ENCODE measurements at regions not wholly inside any gene's neighbourhood (a gene's known extent, or its start where the extent isn't known, plus 50 kb on each side); places are given as distances from the start of the nearest gene placed in this dataset.

DNA sequence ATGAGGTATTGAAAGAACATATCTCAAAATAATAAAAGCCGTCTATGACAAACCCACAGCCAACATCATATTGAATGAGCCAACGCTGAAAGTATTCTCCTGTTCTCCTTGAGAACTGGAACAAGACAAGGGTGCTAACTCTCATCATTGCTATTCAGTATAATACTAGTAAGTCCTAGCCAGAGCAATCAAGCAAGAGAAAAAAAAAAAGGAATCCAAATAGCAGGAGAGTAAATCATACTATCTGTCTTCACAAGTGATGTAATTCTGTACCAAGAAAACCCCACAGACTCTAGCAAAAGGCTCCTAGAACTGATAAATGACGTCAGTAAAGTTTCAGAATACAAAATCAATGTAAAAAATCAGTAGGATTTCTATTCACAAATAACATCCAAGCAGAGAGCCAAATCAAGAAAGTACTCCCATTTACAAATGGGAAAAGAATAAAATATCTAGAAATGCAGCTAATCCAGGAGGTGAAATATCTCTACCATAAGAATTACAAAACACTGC, 1632.8 kb downstream of the NCAM2 start:
- no peak for TF ChIP-seq FOXJ3 (CRISPR knock-in tag; IDR thresholded peaks at IDR 0.05)
- no peak for TF ChIP-seq RXRA (IDR thresholded peaks at IDR 0.05; ENCODE audit: borderline replicate concordance, low read depth)
- Histone ChIP-seq H3K9me3 (no peaks in the 10 kb centered on the region), H3K27ac (ENCODE audit: low read depth in 2 of 2, low read length in 1 of 2) (no peak overlapping the region), H3K9me2 (no peaks in the 10 kb centered on the region), H3F3A (replicated peaks; ENCODE audit: insufficient read depth) (no peaks in the 10 kb centered on the region), H3K9ac (no peak overlapping the region), H3K27me3 (ENCODE audit: insufficient read depth) (no peaks in the 10 kb centered on the region), H3K4me1 (ENCODE audit: control insufficient read depth in 1 of 2, insufficient read depth in 2 of 2, low read depth in 1 of 2, low read length in 1 of 2) (no peaks in the 10 kb centered on the region), H3K79me2 (ENCODE audit: insufficient read depth) (no peaks in the 10 kb centered on the region), H3K4me2 (no peak overlapping the region), H2AFZ (ENCODE audit: low read depth) (no peak overlapping the region), H3K36me3 (replicated peaks in 1 of 2; ENCODE audit: control insufficient read depth in 1 of 2, insufficient read depth in 2 of 2, low read length in 1 of 2) (no peaks in the 10 kb centered on the region), H4K20me1 (ENCODE audit: insufficient read depth) (no peaks in the 10 kb centered on the region), H3K4me3 (ENCODE audit: low read depth in 2 of 2, low read length in 1 of 2) (no peak overlapping the region)
- ChIA-PET POLR2A (no interaction called here), CTCF (interaction anchor here (0.5 to 1.2 kb wide), 2 partner anchors 69 to 252 kb away, joined by 3 read pairs; no protein-coding TSS in a partner anchor)
- 40% methylated on average over 3 of the region's 3 CpGs for WGBS (ENCODE audit: low lambda C conversion rate)
- DNase-seq, result no peak

- Histone ChIP-seq H3K27me3 (ENCODE audit: insufficient read depth) (no peaks in the 10 kb centered on the region), H3K4me2 (no peak overlapping the region), H3K36me3 (replicated peaks in 1 of 2; ENCODE audit: control insufficient read depth in 1 of 2, insufficient read depth in 2 of 2, low read length in 1 of 2) (no peaks in the 10 kb centered on the region), H4K20me1 (ENCODE audit: insufficient read depth) (no peaks in the 10 kb centered on the region), H3K9me2 (no peaks in the 10 kb centered on the region), H3K4me3 (ENCODE audit: low read depth in 2 of 2, low read length in 1 of 2) (no peak overlapping the region), H3K9me3 (no peaks in the 10 kb centered on the region), H3K9ac (no peak overlapping the region), H3K79me2 (ENCODE audit: insufficient read depth) (no peaks in the 10 kb centered on the region), H2AFZ (ENCODE audit: low read depth) (no peak overlapping the region), H3K27ac (ENCODE audit: low read depth in 2 of 2, low read length in 1 of 2) (no peak overlapping the region), H3K4me1 (ENCODE audit: control insufficient read depth in 1 of 2, insufficient read depth in 2 of 2, low read depth in 1 of 2, low read length in 1 of 2) (no peaks in the 10 kb centered on the region), H3F3A (replicated peaks; ENCODE audit: insufficient read depth) (no peaks in the 10 kb centered on the region)
- CTCF ChIA-PET, result no interaction called here
- no peak for TF ChIP-seq FOSL2 (IDR thresholded peaks at IDR 0.05; ENCODE audit: borderline replicate concordance, low read depth)
- TF ChIP-seq, protein P1, sequence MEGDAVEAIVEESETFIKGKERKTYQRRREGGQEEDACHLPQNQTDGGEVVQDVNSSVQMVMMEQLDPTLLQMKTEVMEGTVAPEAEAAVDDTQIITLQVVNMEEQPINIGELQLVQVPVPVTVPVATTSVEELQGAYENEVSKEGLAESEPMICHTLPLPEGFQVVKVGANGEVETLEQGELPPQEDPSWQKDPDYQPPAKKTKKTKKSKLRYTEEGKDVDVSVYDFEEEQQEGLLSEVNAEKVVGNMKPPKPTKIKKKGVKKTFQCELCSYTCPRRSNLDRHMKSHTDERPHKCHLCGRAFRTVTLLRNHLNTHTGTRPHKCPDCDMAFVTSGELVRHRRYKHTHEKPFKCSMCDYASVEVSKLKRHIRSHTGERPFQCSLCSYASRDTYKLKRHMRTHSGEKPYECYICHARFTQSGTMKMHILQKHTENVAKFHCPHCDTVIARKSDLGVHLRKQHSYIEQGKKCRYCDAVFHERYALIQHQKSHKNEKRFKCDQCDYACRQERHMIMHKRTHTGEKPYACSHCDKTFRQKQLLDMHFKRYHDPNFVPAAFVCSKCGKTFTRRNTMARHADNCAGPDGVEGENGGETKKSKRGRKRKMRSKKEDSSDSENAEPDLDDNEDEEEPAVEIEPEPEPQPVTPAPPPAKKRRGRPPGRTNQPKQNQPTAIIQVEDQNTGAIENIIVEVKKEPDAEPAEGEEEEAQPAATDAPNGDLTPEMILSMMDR (IDR thresholded peaks at IDR 0.05), result no peak
- POLR2A ChIA-PET, result no interaction called here
- WGBS (ENCODE audit: low lambda C conversion rate), result 19% methylated on average over 1 of the region's 1 CpG
- DNase-seq, result no peak
These were observed 1634.0 kb downstream of the NCAM2 start for GRCh38 chr21:22632176-22632575.

- no peaks in the 10 kb centered on the region for H3K9me2 ChIP-seq
- no peaks in the 10 kb centered on the region for H4K20me1 ChIP-seq (ENCODE audit: insufficient read depth)
- TF ChIP-seq EZH2phosphoT487 (IDR thresholded peaks at IDR 0.05; ENCODE audit: borderline replicate concordance, low read depth) (no peak), USF1 (IDR thresholded peaks at IDR 0.05; ENCODE audit: borderline replicate concordance, low read depth) (no peak), NRF1 (IDR thresholded peaks at IDR 0.05; ENCODE audit: low read depth, low read length) (no peak), JUND (IDR thresholded peaks at IDR 0.05) (no peak), POLR2AphosphoS5 (IDR thresholded peaks at IDR 0.05; ENCODE audit: low read depth, low read length) (no peak), REST (IDR thresholded peaks at IDR 0.05; ENCODE audit: low read depth, low read length) (no peak), RFX5 (IDR thresholded peaks at IDR 0.05; ENCODE audit: low read length) (no peak), FOXM1 (IDR thresholded peaks at IDR 0.05; ENCODE audit: low read depth) (no peak), IRF3 (IDR thresholded peaks at IDR 0.05; ENCODE audit: low read depth, low read length) (no peak), MXI1 (IDR thresholded peaks at IDR 0.05; ENCODE audit: low read depth, low read length) (no peak), GABPA (IDR thresholded peaks at IDR 0.05; ENCODE audit: low read depth) (no peak), TCF12 (IDR thresholded peaks at IDR 0.05) (no peak), CHD2 (IDR thresholded peaks at IDR 0.05; ENCODE audit: low read length, partially characterized antibody) (no peak)
These were observed 1651.0 kb downstream of the NCAM2 start for GRCh38 chr21:22649246-22649645.

More at GRCh38 chr21:22649246-22649645, 1651.0 kb downstream of the NCAM2 start:
- ChIA-PET POLR2A (no interaction called here), CTCF (no interaction called here)
- H3K4me1 ChIP-seq (ENCODE audit: control insufficient read depth in 1 of 2, insufficient read depth in 2 of 2, low read depth in 1 of 2, low read length in 1 of 2), result no peaks in the 10 kb centered on the region
- H3K4me3 ChIP-seq (ENCODE audit: low read depth in 2 of 2, low read length in 1 of 2), result no peak overlapping the region
- 37% methylated on average over 3 of the region's 3 CpGs for WGBS (ENCODE audit: low lambda C conversion rate)
- no peak overlapping the region for H3K4me2 ChIP-seq
- H3K9me3 ChIP-seq, result no peaks in the 10 kb centered on the region
- no peak overlapping the region for H2AFZ ChIP-seq (ENCODE audit: low read depth)
- no peaks in the 10 kb centered on the region for H3K79me2 ChIP-seq (ENCODE audit: insufficient read depth)
- no peaks in the 10 kb centered on the region for H3F3A ChIP-seq (replicated peaks; ENCODE audit: insufficient read depth)
- H3K27ac ChIP-seq (ENCODE audit: low read depth in 2 of 2, low read length in 1 of 2), result no peak overlapping the region
- no peak overlapping the region for H3K9ac ChIP-seq
- no peaks in the 10 kb centered on the region for H3K36me3 ChIP-seq (replicated peaks in 1 of 2; ENCODE audit: control insufficient read depth in 1 of 2, insufficient read depth in 2 of 2, low read length in 1 of 2)
- no peak for DNase-seq
- H3K27me3 ChIP-seq (ENCODE audit: insufficient read depth), result no peaks in the 10 kb centered on the region

Data from SK-N-SH (cell line).